ENCODE measurements at regions not wholly inside any gene's neighbourhood (a gene's known extent, or its start where the extent isn't known, plus 50 kb on each side); places are given as distances from the start of the nearest gene placed in this dataset.

GRCh38 chr2:129103936-129104878 is 785.5 kb upstream of the HS6ST1 start:
- no peak for DNase-seq (ENCODE audit: low spot score)

GRCh38 chr2:129112181-129112580 is 793.5 kb upstream of the HS6ST1 start:
- DNase-seq (ENCODE audit: low spot score), result no peak

- DNase-seq (ENCODE audit: low spot score), result no peak
Observed at GRCh38 chr2:129113776-129114175, 795.1 kb upstream of the HS6ST1 start.

- DNase-seq (ENCODE audit: low spot score), result no peak
Observed at GRCh38 chr2:129117434-129117833, 798.8 kb upstream of the HS6ST1 start.

- no peak for DNase-seq (ENCODE audit: low spot score)
Observed at GRCh38 chr2:129118296-129118695, 799.6 kb upstream of the HS6ST1 start.

- no peak for DNase-seq (ENCODE audit: low spot score)
Observed at GRCh38 chr2:129129087-129129486, 810.4 kb upstream of the HS6ST1 start.

GRCh38 chr2:129133692-129134641 is 815.3 kb upstream of the HS6ST1 start:
- no peak for DNase-seq (ENCODE audit: low spot score)

DNA sequence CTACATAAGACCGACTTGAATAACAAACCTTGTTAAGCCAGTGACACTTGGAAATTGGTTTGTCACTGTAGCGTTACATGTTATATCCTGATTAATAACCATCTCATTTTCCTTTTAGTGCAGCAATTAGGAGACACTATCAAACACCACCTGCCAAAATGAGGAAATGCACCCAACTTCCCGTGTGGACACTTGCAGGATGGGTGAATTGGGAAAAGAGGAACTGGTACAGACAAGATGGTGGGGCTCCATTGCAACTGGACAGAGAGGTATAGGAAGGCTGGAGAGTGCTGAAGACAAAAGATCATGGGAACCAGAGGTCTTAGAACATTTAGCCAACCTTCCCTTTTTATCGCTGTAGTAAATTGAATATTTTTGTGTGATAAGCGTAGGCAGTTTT is 816.3 kb upstream of the HS6ST1 start:
- no peak for DNase-seq (ENCODE audit: low spot score)

DNA sequence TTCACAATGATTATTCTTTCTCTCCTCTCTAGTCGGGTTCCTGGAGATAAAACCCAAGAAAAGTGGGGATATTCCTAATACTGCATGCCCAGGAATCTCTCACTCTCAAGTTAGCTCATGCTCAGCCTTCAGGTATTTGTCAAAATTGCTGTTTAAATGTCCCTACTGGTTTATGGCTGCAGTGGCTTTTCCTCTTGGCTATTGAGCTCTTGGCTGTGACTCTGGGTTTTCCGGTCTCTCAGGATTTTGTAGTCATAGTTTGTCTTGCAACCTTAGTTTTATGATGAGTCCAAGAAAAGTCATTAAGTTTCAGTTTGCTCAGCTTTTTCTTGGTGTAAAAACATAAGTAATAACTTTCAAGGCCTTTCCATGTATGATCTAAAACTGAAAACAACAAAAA is 820.7 kb upstream of the HS6ST1 start:
- no peak for DNase-seq (ENCODE audit: low spot score)

DNA sequence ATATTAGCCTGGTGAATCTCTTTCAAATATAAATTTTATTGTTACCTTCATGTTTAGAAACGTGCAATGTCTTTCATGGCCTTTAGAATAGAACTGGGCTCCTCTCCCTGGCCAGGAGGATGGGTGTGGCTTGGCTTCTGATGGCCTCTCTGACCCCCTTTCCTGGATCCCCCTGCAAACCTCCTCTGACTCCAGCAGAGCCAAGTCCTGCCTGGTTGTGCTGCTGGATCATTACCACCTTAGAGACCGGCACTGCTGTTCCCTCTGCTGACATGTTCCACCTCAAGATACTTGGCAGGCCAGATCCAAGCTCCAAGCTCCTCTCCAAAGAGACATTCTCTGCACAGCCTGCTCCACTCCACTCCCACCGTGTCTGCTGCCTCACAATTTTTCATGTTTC is 823.8 kb upstream of the HS6ST1 start:
- DNase-seq (ENCODE audit: low spot score), result no peak

DNA sequence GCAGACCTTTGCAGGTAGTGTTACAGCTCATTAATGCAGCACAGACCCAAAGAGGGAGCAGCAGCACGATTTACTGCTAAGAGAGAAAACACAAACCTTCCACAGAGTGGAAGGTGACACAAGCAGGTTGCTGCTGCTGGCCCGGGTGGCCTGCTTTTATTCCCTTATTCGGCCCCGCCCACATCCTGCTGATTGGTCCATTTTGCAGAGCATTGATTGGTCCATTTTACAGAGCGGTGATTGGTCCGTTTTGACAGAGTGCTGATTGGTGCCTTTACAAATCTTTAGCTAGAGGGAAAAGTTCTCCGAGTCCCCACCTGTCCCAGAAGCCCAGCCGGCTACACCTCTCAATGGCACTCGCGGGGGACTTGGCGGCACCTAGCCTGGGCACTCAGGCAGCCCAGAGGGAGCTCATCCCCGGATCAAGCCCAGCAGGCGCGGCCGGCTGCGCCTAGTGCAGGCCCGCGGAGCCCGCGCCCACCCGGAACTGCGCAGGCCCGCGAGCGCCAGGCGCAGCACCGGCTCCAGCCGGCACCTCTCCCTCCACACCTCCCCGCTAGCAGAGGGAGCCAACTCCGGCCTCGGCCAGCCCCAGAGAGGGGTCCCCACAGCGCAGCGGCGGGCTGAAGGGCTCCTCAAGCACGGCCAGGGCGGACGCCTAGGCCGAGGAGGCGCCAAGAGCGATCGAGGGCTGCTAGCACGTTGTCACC is 825.6 kb upstream of the HS6ST1 start:
- DNase-seq (ENCODE audit: low spot score), result no peak

DNA sequence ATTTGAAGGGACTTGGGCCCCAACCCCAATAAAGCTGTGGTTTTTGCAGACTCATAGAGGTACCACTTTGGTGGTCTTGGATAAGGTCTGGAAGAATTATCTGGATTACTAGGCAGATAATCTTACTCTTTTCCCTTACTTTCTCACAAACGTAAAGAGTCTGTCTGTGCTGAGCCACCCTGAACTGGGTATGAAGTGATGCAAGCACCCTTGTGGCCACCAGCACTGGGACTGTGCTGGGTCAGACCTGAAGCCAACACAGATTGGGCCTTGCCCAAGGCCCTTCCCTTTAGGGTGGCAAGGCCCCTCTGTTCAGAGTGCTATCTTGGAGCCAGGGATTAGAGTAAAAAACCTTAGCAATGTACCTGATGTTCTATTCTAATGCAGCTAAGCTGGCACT is 827.0 kb upstream of the RAB6C start:
- DNase-seq (ENCODE audit: low spot score), result no peak

- DNase-seq (ENCODE audit: low spot score), result no peak
Observed at GRCh38 chr2:129160879-129161278, 818.6 kb upstream of the RAB6C start.

DNA sequence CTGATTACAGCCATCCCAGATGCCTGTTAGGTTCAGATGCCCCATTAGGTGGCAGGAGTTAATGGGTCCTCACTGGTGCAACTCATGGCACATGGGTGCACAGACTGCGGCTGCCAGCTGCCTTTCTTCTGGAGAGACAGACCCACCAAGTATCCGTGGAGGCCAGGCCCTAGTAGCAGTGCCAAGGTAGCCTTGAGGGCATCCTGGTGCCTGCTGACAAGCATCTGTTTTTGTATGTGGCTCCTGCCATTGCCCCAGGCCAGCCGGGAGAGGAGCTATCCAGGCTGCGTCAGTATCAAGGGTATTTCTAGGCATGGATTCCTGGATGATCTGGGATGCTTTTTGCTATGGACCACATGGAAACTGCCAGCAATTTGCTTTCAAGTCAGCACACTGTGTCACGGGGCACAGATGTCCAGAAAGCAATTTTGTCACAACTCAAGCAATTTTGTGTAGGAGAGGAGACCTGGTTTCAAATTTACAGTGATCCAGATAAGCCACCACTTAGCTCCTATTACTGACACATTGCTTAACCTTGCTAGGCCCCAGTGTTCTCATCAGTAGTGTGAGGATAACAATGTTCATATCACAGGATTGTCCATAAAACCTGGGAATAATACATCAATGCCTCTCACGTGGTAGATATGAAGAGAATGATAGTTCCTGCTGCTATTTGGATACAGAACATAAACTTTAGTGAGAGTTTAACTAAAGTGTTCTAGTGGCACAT is 815.1 kb upstream of the RAB6C start:
- no peak for DNase-seq (ENCODE audit: low spot score)

DNA sequence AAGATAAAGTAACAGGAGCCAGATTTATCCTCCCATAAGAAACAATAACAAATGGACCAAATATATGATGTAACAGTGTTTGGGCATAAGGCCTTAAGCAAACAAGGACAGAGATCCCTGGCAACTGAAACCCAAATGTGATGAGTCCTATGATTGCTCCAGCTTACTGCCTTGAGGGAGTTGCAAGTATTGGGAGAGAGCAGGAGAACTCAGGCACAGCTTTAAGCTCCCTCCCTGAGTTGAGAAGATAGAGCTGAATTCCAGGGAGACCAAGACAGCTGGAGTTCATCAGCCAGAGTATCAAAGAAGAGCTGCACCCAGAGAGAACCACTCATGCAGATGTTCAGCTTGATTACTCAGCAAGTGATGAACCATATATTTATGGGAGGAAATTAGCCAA is 814.5 kb upstream of the RAB6C start:
- DNase-seq (ENCODE audit: low spot score), result no peak

GRCh38 chr2:129167456-129167855 is 812.0 kb upstream of the RAB6C start:
- no peak for DNase-seq (ENCODE audit: low spot score)

GRCh38 chr2:129170570-129170969 is 808.9 kb upstream of the RAB6C start:
- DNase-seq (ENCODE audit: low spot score), result no peak

GRCh38 chr2:129174143-129174542 is 805.3 kb upstream of the RAB6C start:
- no peak for DNase-seq (ENCODE audit: low spot score)

DNA sequence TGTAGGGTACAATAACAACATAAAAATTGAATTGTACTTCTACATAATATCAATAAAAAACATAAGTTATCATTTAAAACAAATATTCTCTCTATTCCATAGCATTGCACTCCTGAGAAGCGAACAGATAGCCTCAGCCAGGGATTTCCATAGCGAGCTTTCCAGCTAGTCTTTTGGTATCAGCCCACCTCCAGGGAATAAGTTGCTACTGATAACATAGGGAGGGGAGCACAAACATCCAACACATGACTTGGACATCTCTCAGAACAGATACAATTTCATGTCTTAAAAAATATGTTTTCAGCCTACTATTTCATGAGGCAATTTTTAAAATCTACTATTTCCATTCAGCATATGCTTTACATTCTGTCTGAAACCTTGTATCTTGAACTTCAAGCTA is 804.4 kb upstream of the RAB6C start:
- no peak for DNase-seq (ENCODE audit: low spot score)

DNA sequence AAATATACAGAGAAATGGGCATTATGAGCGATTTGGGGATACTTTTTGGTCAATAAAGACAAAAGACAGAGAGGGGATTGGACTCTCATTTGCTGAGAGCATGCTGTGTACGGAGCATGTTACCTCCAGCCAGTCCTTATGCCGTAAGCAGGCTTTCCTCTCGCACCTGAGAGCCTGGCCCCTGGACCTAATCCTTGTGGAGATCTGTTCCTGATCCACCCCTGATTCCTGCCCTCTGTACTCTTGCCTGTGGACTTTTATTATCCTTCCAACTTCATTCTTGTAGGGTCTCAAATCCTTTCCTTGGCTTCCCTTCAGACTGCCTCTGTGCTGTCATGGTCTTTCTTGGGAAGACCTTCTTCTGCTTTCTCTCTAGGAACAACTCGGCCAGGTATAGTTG is 803.1 kb upstream of the RAB6C start:
- no peak for DNase-seq (ENCODE audit: low spot score)

GRCh38 chr2:129178356-129178755 is 801.1 kb upstream of the RAB6C start:
- DNase-seq (ENCODE audit: low spot score), result no peak
